AG04449 (cell line): ENCODE measurements at regions not wholly inside any gene's neighbourhood (a gene's known extent, or its start where the extent isn't known, plus 50 kb on each side); places are given as distances from the start of the nearest gene placed in this dataset.
"Not testable (repeated sequence)": the region's sequence is repeated elsewhere in the genome, so short reads cannot be mapped to it uniquely, and the experiment has no call there.

Source experiments
- CTCF ChIA-PET: fragments of 350-600 bp; formaldehyde crosslinking; extraction: SDS; loops from one replicate; lab custom pipeline; 2021; ENCODE audit warnings: antibody characterized with exemption; lab: Yijun Ruan, JAX
- POLR2A ChIA-PET: fragments of 400-600, 350-600 bp; formaldehyde crosslinking; extraction: SDS; loops from one replicate; lab custom pipeline; 2020; ENCODE audit warnings: antibody characterized with exemption, inconsistent platforms; lab: Yijun Ruan, JAX
- DNase-seq: peaks from one replicate; pipeline ENCODE4 v3.0.0-alpha.2; 2010; ENCODE audit warnings: low read depth, low spot score
- H3K4me3 ChIP-seq: 2 replicates; pipeline ENCODE4 v1.5.1; 2011; ENCODE audit warnings: low read depth, mild to moderate bottlenecking, control low read depth, low read length
- CTCF ChIP-seq: IDR thresholded peaks from one replicate; pipeline ENCODE4 v1.5.1; 2011; ENCODE audit warnings: mild to moderate bottlenecking, moderate library complexity, low read length, control low read depth, inconsistent platforms; ENCODE audit not compliant: insufficient read depth; ENCODE audit errors: missing control alignments

GRCh38 chr5:174585472-174585871, 138.9 kb upstream of the MSX2 start:
- ChIA-PET CTCF (no interaction called here), POLR2A (no interaction called here)
- DNase-seq = no peak
- H3K4me3 ChIP-seq = no peak overlapping the region
- no peak for TF ChIP-seq CTCF

- CTCF ChIA-PET, H3K4me3 ChIP-seq, POLR2A ChIA-PET, DNase-seq: not testable (repeated sequence)
These were observed 138.2 kb upstream of the MSX2 start for GRCh38 chr5:174586163-174586562.

GRCh38 chr5:174589011-174589410, 135.4 kb upstream of the MSX2 start:
- TF ChIP-seq CTCF = no peak
- no peak overlapping the region for H3K4me3 ChIP-seq
- DNase-seq = no peak
- CTCF ChIA-PET = interaction anchor here (1.2 to 2.1 kb wide), 3 partner anchors 10 to 17 kb away, joined by 3 to 4 read pairs (median 3); no protein-coding TSS in a partner anchor
- POLR2A ChIA-PET = no interaction called here

GRCh38 chr5:174589599-174589998, 134.8 kb upstream of the MSX2 start:
- H3K4me3 ChIP-seq = no peak overlapping the region
- TF ChIP-seq CTCF = no peak
- no peak for DNase-seq
- POLR2A ChIA-PET = no interaction called here
- CTCF ChIA-PET = interaction anchor here (1.2 kb wide), 1 partner anchor 11 kb away, joined by 3 read pairs; no protein-coding TSS in a partner anchor

GRCh38 chr5:174590820-174591219, 133.6 kb upstream of the MSX2 start:
- no peak for TF ChIP-seq CTCF
- no peak overlapping the region for H3K4me3 ChIP-seq
- POLR2A ChIA-PET = no interaction called here
- CTCF ChIA-PET = no interaction called here
- DNase-seq = no peak

GRCh38 chr5:174596429-174596828, 128.0 kb upstream of the MSX2 start:
- ChIA-PET CTCF (interaction anchor here (1.1 to 1.3 kb wide), 2 partner anchors 9 to 17 kb away, joined by 3 read pairs; no protein-coding TSS in a partner anchor), POLR2A (no interaction called here)
- no peak overlapping the region for H3K4me3 ChIP-seq
- no peak for TF ChIP-seq CTCF
- no peak for DNase-seq

GRCh38 chr5:174599992-174600391, 124.4 kb upstream of the MSX2 start:
- TF ChIP-seq CTCF = no peak
- ChIA-PET CTCF (no interaction called here), POLR2A (no interaction called here)
- DNase-seq = no peak
- no peak overlapping the region for H3K4me3 ChIP-seq
